ENCODE measurements at regions not wholly inside any gene's neighbourhood (a gene's known extent, or its start where the extent isn't known, plus 50 kb on each side); places are given as distances from the start of the nearest gene placed in this dataset.
A peak's percentile ranks its signal among the peaks of the same experiment; 100 is the strongest.

DNA sequence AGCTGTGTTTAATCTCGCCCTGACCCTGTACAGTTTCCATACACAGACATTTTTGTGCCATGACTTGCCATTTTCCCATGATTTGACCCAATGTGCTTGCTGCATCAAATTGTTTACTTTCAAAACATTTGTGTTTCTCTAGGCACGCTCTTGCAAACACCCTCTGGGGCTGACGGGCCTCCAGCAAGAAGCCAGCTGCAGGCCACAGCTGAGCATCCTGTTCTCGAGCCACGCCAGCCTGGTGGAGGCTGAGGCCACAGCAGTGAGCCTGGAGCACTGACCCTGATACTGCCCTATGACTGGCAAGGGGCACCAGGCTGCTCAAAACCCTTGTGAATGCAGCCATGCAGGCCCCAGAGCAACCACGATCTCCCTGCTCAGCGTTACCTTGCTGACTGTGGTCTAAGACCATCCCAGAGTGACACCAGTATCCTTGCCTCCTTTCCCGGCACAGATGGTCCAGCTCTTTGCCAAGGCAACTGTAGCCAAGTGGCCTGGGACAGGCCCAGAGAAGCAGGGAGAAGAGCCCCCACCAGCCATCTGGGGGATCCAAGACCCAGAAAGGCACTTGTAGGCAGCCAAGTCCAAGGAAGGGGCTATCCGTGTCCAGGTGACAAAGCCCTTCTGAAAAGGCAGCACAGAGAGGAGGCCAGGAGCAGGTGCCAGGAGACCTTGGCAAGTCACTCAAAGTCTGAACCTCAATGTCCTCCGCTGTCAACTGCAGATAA, 78.5 kb downstream of the OAT start:
- TF ChIP-seq, protein P1, sequence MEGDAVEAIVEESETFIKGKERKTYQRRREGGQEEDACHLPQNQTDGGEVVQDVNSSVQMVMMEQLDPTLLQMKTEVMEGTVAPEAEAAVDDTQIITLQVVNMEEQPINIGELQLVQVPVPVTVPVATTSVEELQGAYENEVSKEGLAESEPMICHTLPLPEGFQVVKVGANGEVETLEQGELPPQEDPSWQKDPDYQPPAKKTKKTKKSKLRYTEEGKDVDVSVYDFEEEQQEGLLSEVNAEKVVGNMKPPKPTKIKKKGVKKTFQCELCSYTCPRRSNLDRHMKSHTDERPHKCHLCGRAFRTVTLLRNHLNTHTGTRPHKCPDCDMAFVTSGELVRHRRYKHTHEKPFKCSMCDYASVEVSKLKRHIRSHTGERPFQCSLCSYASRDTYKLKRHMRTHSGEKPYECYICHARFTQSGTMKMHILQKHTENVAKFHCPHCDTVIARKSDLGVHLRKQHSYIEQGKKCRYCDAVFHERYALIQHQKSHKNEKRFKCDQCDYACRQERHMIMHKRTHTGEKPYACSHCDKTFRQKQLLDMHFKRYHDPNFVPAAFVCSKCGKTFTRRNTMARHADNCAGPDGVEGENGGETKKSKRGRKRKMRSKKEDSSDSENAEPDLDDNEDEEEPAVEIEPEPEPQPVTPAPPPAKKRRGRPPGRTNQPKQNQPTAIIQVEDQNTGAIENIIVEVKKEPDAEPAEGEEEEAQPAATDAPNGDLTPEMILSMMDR (IDR thresholded peaks at IDR 0.05), result no peak
- intact Hi-C loops (cut with DNase I), result no loop called here
- DNase-seq, result no peak
- no peaks in the 10 kb centered on the region for H3K36me3 ChIP-seq
- peaks cover 0 to 14% (median 0%) of the 10 kb centered on the region in 11 donors for H3K9me3 ChIP-seq
- WGBS, 2 donors, result 77 to 85% methylated on average over 10 of the region's 10 CpGs
- H3K27ac ChIP-seq, result no peak overlapping the region
- H3K4me1 ChIP-seq, result peaks cover 0 to 16% (median 0%) of the 10 kb centered on the region in 9 donors
- no peak overlapping the region for H3K4me3 ChIP-seq
- peak in 1 of 8 donors; percentile 42 for ATAC-seq
- H3K27me3 ChIP-seq, result no peaks in the 10 kb centered on the region

- Histone ChIP-seq H3K36me3 (no peaks in the 10 kb centered on the region), H3K4me3 (no peak overlapping the region), H3K27ac (no peak overlapping the region), H3K4me1 (peaks cover 0 to 16% (median 0%) of the 10 kb centered on the region in 9 donors), H3K27me3 (no peaks in the 10 kb centered on the region), H3K9me3 (peaks cover 0 to 14% (median 0%) of the 10 kb centered on the region in 11 donors)
- intact Hi-C loops (cut with DNase I), result no loop called here
- ATAC-seq, result no peak
- DNase-seq, result no peak
- 85 to 86% methylated on average over 16 of the region's 16 CpGs for WGBS, 2 donors
- TF ChIP-seq, protein P1 (IDR thresholded peaks at IDR 0.05), result no peak
These were observed 79.3 kb downstream of the OAT start for GRCh38 chr10:124339119-124340032.

GRCh38 chr10:124338276-124338925, 80.3 kb downstream of the OAT start:
- ATAC-seq, result no peak
- Histone ChIP-seq H3K9me3 (peaks cover 0 to 14% (median 0%) of the 10 kb centered on the region in 11 donors), H3K36me3 (no peaks in the 10 kb centered on the region), H3K4me3 (no peak overlapping the region), H3K27me3 (no peaks in the 10 kb centered on the region), H3K4me1 (peaks cover 0 to 16% (median 0%) of the 10 kb centered on the region in 9 donors), H3K27ac (no peak overlapping the region)
- DNase-seq, result no peak
- intact Hi-C loops (cut with DNase I), result no loop called here
- whole genome bisulfite sequencing, 2 donors, result 74 to 81% methylated on average over 4 of the region's 4 CpGs
- TF ChIP-seq, protein P1 (IDR thresholded peaks at IDR 0.05), result no peak

DNA sequence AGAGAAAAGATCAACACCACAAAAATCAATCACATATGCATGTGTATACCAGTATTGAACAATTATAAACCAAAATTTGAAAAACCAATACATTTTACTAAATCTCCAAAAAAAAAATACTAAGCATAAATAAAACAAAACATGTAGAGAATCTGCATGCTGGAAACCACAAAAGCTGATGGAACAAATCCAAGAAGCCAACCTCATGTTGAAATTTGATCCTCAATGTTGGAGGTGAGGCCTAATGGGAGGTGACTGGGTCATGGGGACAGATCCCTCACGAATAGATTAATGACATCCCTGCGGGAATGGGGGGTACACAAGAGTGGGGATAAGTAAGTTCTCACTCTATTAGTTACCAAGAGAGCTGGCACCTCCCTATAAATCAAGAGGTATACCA, 82.5 kb downstream of the OAT start:
- Histone ChIP-seq H3K9me3 (peaks cover 0 to 33% (median 8%) of the 10 kb centered on the region in 11 donors), H3K36me3 (no peaks in the 10 kb centered on the region), H3K27ac (no peak overlapping the region), H3K4me1 (peaks cover 0 to 12% (median 0%) of the 10 kb centered on the region in 9 donors), H3K27me3 (no peaks in the 10 kb centered on the region), H3K4me3 (no peak overlapping the region)
- TF ChIP-seq, protein P1 (IDR thresholded peaks at IDR 0.05), result no peak
- intact Hi-C loops (cut with DNase I), result no loop called here
- ATAC-seq, result no peak
- DNase-seq, result no peak
- WGBS, 2 donors, result 47 to 63% methylated on average over 2 of the region's 2 CpGs

All from heart right ventricle (tissue), 16 donors.